Mucosa of descending colon (tissue), 3 donors: ENCODE measurements at regions not wholly inside any gene's neighbourhood (a gene's known extent, or its start where the extent isn't known, plus 50 kb on each side); places are given as distances from the start of the nearest gene placed in this dataset.
A peak's percentile ranks its signal among the peaks of the same experiment; 100 is the strongest.

Source experiments
- ATAC-seq: fragments of 200-7000 bp; cut with Tn5 transposase; one replicate; pipeline ENCODE4 v1.9.1; 2020; ENCODE audit warnings: mild to moderate bottlenecking, moderate library complexity
- DNase-seq, 3 donors: peaks; one replicate each; pipeline ENCODE4 v3.0.0-alpha.2; 2020
- H3K36me3 ChIP-seq: fragments of 200-600 bp; one replicate; pipeline ENCODE4 v1.8.0; 2021; ENCODE audit warnings: low read depth, mild to moderate bottlenecking
- H3K4me1 ChIP-seq: fragments of 200-600 bp; one replicate; pipeline ENCODE4 v1.8.0; 2021; ENCODE audit warnings: low read depth, mild to moderate bottlenecking
- H3K4me3 ChIP-seq: fragments of 200-600 bp; one replicate; pipeline ENCODE4 v1.8.0; 2021; ENCODE audit warnings: mild to moderate bottlenecking
- H3K9me3 ChIP-seq: fragments of 200-600 bp; one replicate; pipeline ENCODE4 v1.8.0; 2021; ENCODE audit warnings: mild to moderate bottlenecking
- CTCF ChIP-seq: fragments of 200-600 bp; IDR thresholded peaks from one replicate; pipeline ENCODE4 v1.8.0; 2022; ENCODE audit warnings: antibody characterized with exemption, mild to moderate bottlenecking
- intact Hi-C, 2 donors: fragments of 100-400 bp; cut with DNase I in 1 of 2; cut with micrococcal nuclease in 1 of 2; formaldehyde crosslinking; loops; one replicate each; pipeline versions ENCODE4 v1.11.0 to v1.11.1; 2022; cut with DNase I, micrococcal nuclease
- donor health status: DM: no; HTN: no; CAD: no; lungs with moderate emphysema.
- donor health status: DM: no; HTN: no; CAD: no.
- donor health status: DM: no; HTN: yes; CAD: no.

GRCh38 chr21:35945089-35945671 is 115.1 kb downstream of the SETD4 start:
- no peak for ATAC-seq

GRCh38 chr21:35943752-35944151 is 116.6 kb downstream of the SETD4 start:
- no peak for ATAC-seq
- TF ChIP-seq CTCF: no peak
- Histone ChIP-seq H3K9me3 (no peaks in the 10 kb centered on the region), H3K4me1 (no peaks in the 10 kb centered on the region), H3K4me3 (no peak overlapping the region), H3K36me3 (no peaks in the 10 kb centered on the region)
- intact Hi-C loops: no loop called here
- no peak for DNase-seq

More at GRCh38 chr21:35945089-35945671, 115.1 kb downstream of the SETD4 start:
- no peak for DNase-seq
- Histone ChIP-seq H3K4me3 (no peak overlapping the region), H3K9me3 (no peaks in the 10 kb centered on the region), H3K4me1 (no peaks in the 10 kb centered on the region), H3K36me3 (no peaks in the 10 kb centered on the region)
- intact Hi-C loops: no loop called here
- no peak for TF ChIP-seq CTCF

GRCh38 chr21:35942211-35943144 is 117.8 kb downstream of the SETD4 start:
- Histone ChIP-seq H3K36me3 (no peaks in the 10 kb centered on the region), H3K9me3 (no peaks in the 10 kb centered on the region), H3K4me1 (no peaks in the 10 kb centered on the region), H3K4me3 (no peak overlapping the region)
- intact Hi-C loops: no loop called here
- peak; percentile 33 for ATAC-seq
- DNase-seq: no peak
- no peak for TF ChIP-seq CTCF

GRCh38 chr21:35940074-35940927 is 120.0 kb downstream of the SETD4 start:
- TF ChIP-seq CTCF: peak; percentile 31
- H3K36me3 ChIP-seq: no peaks in the 10 kb centered on the region
- no peaks in the 10 kb centered on the region for H3K4me1 ChIP-seq
- intact Hi-C loops: no loop called here
- no peaks in the 10 kb centered on the region for H3K9me3 ChIP-seq
- H3K4me3 ChIP-seq: no peak overlapping the region
- ATAC-seq: peak; percentile 90
- peak in 1 of 3 donors; percentile 57 for DNase-seq

- H3K4me1 ChIP-seq: no peaks in the 10 kb centered on the region
- intact Hi-C loops: no loop called here
- no peaks in the 10 kb centered on the region for H3K9me3 ChIP-seq
- no peak for DNase-seq
- no peak for TF ChIP-seq CTCF
- no peak for ATAC-seq
- no peak overlapping the region for H3K4me3 ChIP-seq
- H3K36me3 ChIP-seq: no peaks in the 10 kb centered on the region
These were observed 121.9 kb downstream of the SETD4 start for GRCh38 chr21:35938446-35938845.
